ENCODE measurements at regions not wholly inside any gene's neighbourhood (a gene's known extent, or its start where the extent isn't known, plus 50 kb on each side); places are given as distances from the start of the nearest gene placed in this dataset.

DNA sequence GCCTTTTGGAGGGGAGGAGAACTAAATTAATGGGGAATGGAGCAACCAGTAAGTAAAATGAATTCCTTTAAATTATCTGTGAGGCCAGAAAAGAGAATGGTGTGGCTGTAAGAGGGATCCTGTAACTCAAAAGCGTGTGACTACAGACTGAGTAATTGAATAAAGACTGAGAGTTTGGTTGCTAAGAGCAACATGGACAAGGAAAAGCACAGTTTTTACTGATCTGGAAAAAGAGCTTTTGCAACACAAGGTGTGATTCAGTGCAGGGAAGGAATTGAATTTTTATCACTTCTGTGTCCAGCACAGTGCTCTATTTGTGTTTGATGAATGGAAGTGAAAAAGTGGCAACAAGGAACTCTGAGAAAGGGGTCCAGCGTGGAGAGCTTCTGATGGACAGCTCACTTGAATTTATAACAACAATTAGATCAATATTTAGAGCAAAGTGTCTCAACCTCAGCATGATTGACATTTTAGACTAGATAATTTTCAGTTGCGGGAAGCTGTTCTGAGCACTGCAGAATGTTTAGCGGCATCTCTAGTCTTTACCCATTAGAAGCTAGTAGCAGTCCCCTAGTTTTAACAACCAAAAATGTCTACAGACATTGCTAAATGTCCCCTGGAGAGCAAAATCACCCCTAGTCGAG, 202.8 kb upstream of the BDNF start:
- DNase-seq (no peak), ATAC-seq (no peak)
- Mint-ChIP-seq H3K27ac (no peak overlapping the region), H3K27me3 (ENCODE audit: low read depth) (no peaks in the 10 kb centered on the region), H3K36me3 (ENCODE audit: low read depth) (no peaks in the 10 kb centered on the region), H3K4me1 (ENCODE audit: low read depth) (no peaks in the 10 kb centered on the region), H3K4me3 (no peak overlapping the region), H3K9me3 (ENCODE audit: insufficient read depth) (no peaks in the 10 kb centered on the region)
- ChIA-PET POLR2A (no interaction called here), CTCF (no interaction called here)

DNA sequence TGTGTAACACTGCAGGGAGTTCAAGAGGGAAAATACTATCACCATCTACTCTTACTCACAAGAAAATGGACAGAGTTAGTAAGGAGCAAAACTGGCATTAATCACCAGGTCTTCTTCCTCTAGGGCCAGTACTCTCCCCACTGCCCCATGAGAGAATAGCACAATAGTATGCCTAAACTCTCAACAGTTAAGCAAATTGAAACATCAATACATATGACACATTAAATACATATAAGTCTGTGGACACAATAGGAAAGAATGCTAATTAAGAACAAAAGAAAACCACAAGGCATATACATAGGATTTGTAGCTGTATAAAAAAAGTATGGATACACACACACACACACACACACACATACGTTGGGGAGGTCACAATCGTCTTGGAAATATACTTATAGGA, 197.9 kb upstream of the BDNF start:
- Mint-ChIP-seq H3K9me3 (ENCODE audit: insufficient read depth) (no peaks in the 10 kb centered on the region), H3K4me3 (no peak overlapping the region), H3K36me3 (ENCODE audit: low read depth) (no peaks in the 10 kb centered on the region), H3K4me1 (ENCODE audit: low read depth) (no peaks in the 10 kb centered on the region), H3K27me3 (ENCODE audit: low read depth) (no peaks in the 10 kb centered on the region), H3K27ac (no peak overlapping the region)
- ChIA-PET CTCF (no interaction called here), POLR2A (no interaction called here)
- DNase-seq (no peak), ATAC-seq (no peak)

DNA sequence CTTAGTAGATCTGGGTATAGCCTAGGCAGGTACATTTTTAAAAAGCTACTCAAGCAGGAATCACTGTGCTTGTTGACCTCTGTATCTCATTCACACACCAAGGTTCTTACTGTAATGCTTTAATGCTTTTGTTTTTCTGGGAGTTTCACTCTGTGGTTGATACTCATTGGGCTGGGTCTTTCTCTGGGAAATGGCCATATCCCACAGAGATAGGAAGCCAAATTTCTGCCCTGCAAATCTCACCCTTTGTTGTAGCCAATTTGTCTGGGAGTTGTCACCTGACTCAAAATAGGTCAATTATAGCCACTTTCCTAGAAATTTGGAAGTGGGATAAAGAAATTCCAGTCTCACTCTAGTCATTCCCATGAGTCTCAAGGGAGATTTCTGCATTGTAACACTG, 195.8 kb upstream of the BDNF start:
- Mint-ChIP-seq H3K4me1 (ENCODE audit: low read depth) (no peaks in the 10 kb centered on the region), H3K27ac (no peak overlapping the region), H3K36me3 (ENCODE audit: low read depth) (no peaks in the 10 kb centered on the region), H3K4me3 (no peak overlapping the region), H3K27me3 (ENCODE audit: low read depth) (no peaks in the 10 kb centered on the region), H3K9me3 (ENCODE audit: insufficient read depth) (no peaks in the 10 kb centered on the region)
- POLR2A ChIA-PET = no interaction called here
- no peak for DNase-seq
- ATAC-seq = no peak
- CTCF ChIA-PET = no interaction called here

DNA sequence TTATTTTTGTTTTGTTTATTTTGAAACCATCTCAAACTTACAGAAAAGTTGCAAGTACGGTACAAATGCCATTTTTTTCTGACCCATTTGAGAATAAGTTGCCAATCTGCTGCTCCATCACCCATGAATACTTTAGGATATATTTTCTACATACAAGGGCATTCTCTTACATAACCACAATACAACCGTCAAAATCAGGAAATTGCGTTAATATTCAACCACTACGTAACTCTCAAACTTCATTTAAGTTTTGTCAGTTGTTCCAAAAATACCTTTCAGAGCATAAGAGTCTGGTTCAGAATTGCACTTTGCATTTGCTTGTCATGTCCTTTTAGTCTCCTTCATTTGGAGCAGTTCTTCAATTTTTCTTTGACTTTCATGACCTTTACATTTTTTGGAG, 194.3 kb upstream of the BDNF start:
- Mint-ChIP-seq H3K27me3 (ENCODE audit: low read depth) (no peaks in the 10 kb centered on the region), H3K4me3 (no peak overlapping the region), H3K27ac (no peak overlapping the region), H3K9me3 (ENCODE audit: insufficient read depth) (no peaks in the 10 kb centered on the region), H3K4me1 (ENCODE audit: low read depth) (no peaks in the 10 kb centered on the region), H3K36me3 (ENCODE audit: low read depth) (no peaks in the 10 kb centered on the region)
- ATAC-seq (no peak), DNase-seq (no peak)
- POLR2A ChIA-PET = no interaction called here
- CTCF ChIA-PET = no interaction called here

DNA sequence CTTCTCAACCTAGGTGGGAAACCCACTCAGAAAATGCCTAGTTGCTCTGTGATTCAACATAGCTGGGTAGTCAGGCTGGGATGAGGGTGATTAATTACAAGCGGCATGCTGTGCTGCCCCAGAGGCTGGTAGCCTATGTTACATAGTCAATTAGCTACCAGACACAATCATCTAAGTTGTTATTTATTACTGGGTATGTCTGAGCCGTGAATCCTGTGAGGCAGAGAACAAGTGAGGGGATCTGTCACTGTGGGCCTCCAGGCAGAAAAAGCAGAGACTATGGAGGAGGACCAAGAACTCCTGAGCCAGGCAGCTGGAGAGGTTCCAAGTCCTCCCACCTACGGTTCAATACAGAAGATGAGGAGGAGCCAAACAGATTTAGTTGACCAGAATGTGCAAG, 186.6 kb upstream of the BDNF start:
- no peak overlapping the region for H3K4me3 Mint-ChIP-seq
- DNase-seq (no peak), ATAC-seq (no peak)
- no peaks in the 10 kb centered on the region for H3K27me3 Mint-ChIP-seq (ENCODE audit: low read depth)
- H3K36me3 Mint-ChIP-seq (ENCODE audit: low read depth) = no peaks in the 10 kb centered on the region
- POLR2A ChIA-PET = no interaction called here
- CTCF ChIA-PET = no interaction called here
- H3K4me1 Mint-ChIP-seq (ENCODE audit: low read depth) = no peaks in the 10 kb centered on the region
- no peaks in the 10 kb centered on the region for H3K9me3 Mint-ChIP-seq (ENCODE audit: insufficient read depth)
- no peak overlapping the region for H3K27ac Mint-ChIP-seq

GRCh38 chr11:27882066-27882697, 181.9 kb upstream of the BDNF start:
- DNase-seq (no peak), ATAC-seq (no peak)
- H3K4me3 Mint-ChIP-seq = no peak overlapping the region
- no peaks in the 10 kb centered on the region for H3K27me3 Mint-ChIP-seq (ENCODE audit: low read depth)
- no peaks in the 10 kb centered on the region for H3K9me3 Mint-ChIP-seq (ENCODE audit: insufficient read depth)
- no peaks in the 10 kb centered on the region for H3K4me1 Mint-ChIP-seq (ENCODE audit: low read depth)
- H3K27ac Mint-ChIP-seq = no peak overlapping the region
- no peaks in the 10 kb centered on the region for H3K36me3 Mint-ChIP-seq (ENCODE audit: low read depth)
- ChIA-PET POLR2A (no interaction called here), CTCF (no interaction called here)

DNA sequence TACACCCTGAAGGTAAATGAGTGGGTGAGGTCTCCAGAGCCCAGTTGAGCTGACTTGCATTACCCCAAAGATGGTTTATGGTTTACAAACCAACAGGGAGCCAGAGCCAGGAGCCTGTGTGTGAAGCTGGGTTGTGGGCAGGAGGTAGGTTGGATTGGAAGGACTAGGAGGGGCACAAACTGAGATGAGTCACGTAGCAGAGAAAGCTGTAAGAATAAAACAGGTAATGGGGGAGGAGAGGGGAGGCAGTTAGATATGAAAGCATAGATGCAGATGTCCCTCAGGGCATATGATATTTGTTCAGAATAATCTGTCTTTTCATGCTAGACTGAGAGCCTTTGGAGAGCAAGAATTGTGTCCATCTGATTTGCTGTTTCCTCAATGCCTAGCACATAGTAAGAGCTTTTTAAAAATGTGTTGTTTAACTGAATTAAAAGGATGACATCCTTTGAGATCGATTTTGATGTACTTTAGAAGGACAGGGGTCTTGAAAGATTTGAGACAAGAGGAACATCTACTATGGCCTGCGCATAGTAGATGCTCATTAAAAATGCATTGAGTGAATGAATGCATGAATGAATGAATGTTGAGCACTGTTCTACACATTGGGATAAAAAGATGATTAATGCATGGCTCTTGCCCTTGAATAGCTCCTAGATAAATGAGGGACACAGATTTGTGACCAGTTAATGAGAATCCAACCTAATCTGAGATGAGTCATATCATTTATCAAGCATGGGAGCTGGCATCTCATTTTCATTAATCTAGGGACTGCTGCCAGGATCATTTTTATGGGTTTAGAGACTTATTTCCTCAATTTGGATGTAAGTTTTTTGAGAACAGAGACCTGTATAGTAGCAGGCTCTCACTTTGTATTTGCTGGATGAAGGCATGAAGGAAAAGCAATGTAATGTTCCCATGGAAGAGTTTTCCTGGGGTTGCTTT, 175.8 kb upstream of the BDNF start:
- no peaks in the 10 kb centered on the region for H3K4me1 Mint-ChIP-seq (ENCODE audit: low read depth)
- H3K9me3 Mint-ChIP-seq (ENCODE audit: insufficient read depth) = no peaks in the 10 kb centered on the region
- H3K4me3 Mint-ChIP-seq = no peak overlapping the region
- H3K27me3 Mint-ChIP-seq (ENCODE audit: low read depth) = no peaks in the 10 kb centered on the region
- no peak overlapping the region for H3K27ac Mint-ChIP-seq
- ChIA-PET POLR2A (interaction anchor here (0.9 kb wide), 1 partner anchor 10 kb away, joined by 3 read pairs; no protein-coding TSS in a partner anchor), CTCF (no interaction called here)
- ATAC-seq (no peak), DNase-seq (no peak)
- no peaks in the 10 kb centered on the region for H3K36me3 Mint-ChIP-seq (ENCODE audit: low read depth)

GRCh38 chr11:27874998-27875830, 175.0 kb upstream of the BDNF start:
- ChIA-PET CTCF (no interaction called here), POLR2A (interaction anchor here (0.9 kb wide), 1 partner anchor 9 kb away, joined by 3 read pairs; no protein-coding TSS in a partner anchor)
- ATAC-seq = no peak
- no peaks in the 10 kb centered on the region for H3K36me3 Mint-ChIP-seq (ENCODE audit: low read depth)
- no peak for DNase-seq
- no peaks in the 10 kb centered on the region for H3K27me3 Mint-ChIP-seq (ENCODE audit: low read depth)
- H3K4me1 Mint-ChIP-seq (ENCODE audit: low read depth) = no peaks in the 10 kb centered on the region
- no peak overlapping the region for H3K4me3 Mint-ChIP-seq
- no peak overlapping the region for H3K27ac Mint-ChIP-seq
- no peaks in the 10 kb centered on the region for H3K9me3 Mint-ChIP-seq (ENCODE audit: insufficient read depth)

DNA sequence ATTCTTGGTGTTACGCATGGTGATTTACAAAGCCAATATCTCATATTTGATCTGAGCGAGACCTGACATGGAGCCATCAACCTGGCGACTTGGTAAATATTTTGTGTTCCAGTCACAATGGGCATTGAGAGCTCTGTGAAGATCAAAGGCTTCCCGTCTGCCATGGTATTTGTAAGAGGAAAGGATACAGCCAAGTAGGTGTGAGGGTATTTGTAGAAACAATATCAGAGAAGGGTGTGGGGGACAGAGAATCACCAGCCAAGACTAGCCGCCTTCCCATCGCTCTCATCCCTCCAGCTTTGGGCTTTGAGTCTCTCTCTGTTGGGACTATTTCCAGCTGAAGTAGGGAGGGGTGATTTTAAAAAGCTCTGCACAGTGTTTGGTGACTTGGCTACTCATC, 173.4 kb upstream of the BDNF start:
- Mint-ChIP-seq H3K27me3 (ENCODE audit: low read depth) (no peaks in the 10 kb centered on the region), H3K9me3 (ENCODE audit: insufficient read depth) (no peaks in the 10 kb centered on the region), H3K4me1 (ENCODE audit: low read depth) (no peaks in the 10 kb centered on the region), H3K27ac (no peak overlapping the region), H3K36me3 (ENCODE audit: low read depth) (no peaks in the 10 kb centered on the region), H3K4me3 (no peak overlapping the region)
- DNase-seq (no peak), ATAC-seq (no peak)
- POLR2A ChIA-PET = interaction anchor here (0.5 kb wide), 1 partner anchor 89 kb away, joined by 3 read pairs; no protein-coding TSS in a partner anchor
- CTCF ChIA-PET = no interaction called here

- Mint-ChIP-seq H3K36me3 (ENCODE audit: low read depth) (no peaks in the 10 kb centered on the region), H3K4me3 (no peak overlapping the region), H3K27me3 (ENCODE audit: low read depth) (no peaks in the 10 kb centered on the region), H3K4me1 (ENCODE audit: low read depth) (no peaks in the 10 kb centered on the region), H3K27ac (no peak overlapping the region), H3K9me3 (ENCODE audit: insufficient read depth) (no peaks in the 10 kb centered on the region)
- ATAC-seq (no peak), DNase-seq (no peak)
- CTCF ChIA-PET = no interaction called here
- POLR2A ChIA-PET = no interaction called here
Observed at GRCh38 chr11:27871056-27871455, 170.8 kb upstream of the BDNF start.

DNA sequence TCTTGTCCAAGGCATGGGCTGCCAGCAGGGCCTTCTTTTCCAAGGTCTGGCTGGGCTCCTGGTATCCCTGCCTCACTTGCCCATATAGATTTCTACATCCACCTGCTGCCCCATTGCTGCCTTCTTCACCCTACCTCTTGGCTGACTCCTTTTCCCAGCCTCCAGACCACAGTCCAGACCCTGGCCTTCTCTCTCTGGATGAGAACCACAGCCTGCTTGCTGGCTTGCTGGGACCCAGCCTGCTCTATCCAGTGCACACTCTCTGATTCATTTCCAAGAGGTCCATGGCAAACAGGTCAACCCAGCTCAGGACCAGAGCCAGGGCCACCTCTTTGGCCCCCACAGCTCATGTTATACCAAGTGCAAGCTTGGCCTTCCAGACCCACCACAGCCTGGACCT, 169.4 kb upstream of the BDNF start:
- no peak overlapping the region for H3K27ac Mint-ChIP-seq
- no peak overlapping the region for H3K4me3 Mint-ChIP-seq
- CTCF ChIA-PET = no interaction called here

GRCh38 chr11:27868709-27869108, 168.5 kb upstream of the BDNF start:
- no peaks in the 10 kb centered on the region for H3K4me1 Mint-ChIP-seq (ENCODE audit: low read depth)
- H3K9me3 Mint-ChIP-seq (ENCODE audit: insufficient read depth) = no peaks in the 10 kb centered on the region
- ChIA-PET CTCF (no interaction called here), POLR2A (no interaction called here)
- no peak for ATAC-seq
- no peak overlapping the region for H3K4me3 Mint-ChIP-seq
- no peaks in the 10 kb centered on the region for H3K27me3 Mint-ChIP-seq (ENCODE audit: low read depth)
- DNase-seq = no peak
- no peaks in the 10 kb centered on the region for H3K36me3 Mint-ChIP-seq (ENCODE audit: low read depth)
- H3K27ac Mint-ChIP-seq = no peak overlapping the region

More for the DNA sequence above, 169.4 kb upstream of the BDNF start:
- POLR2A ChIA-PET = no interaction called here
- DNase-seq = no peak
- no peaks in the 10 kb centered on the region for H3K4me1 Mint-ChIP-seq (ENCODE audit: low read depth)
- H3K27me3 Mint-ChIP-seq (ENCODE audit: low read depth) = no peaks in the 10 kb centered on the region
- no peaks in the 10 kb centered on the region for H3K9me3 Mint-ChIP-seq (ENCODE audit: insufficient read depth)
- H3K36me3 Mint-ChIP-seq (ENCODE audit: low read depth) = no peaks in the 10 kb centered on the region
- no peak for ATAC-seq

Measured in activated CD8-positive, alpha-beta T cell treated with anti-CD3 and anti-CD28 coated beads, Interleukin-2, amount 10 ng/mL, durations not matched to agents 7 days and 5 days (primary cell).